ENCODE measurements at regions not wholly inside any gene's neighbourhood (a gene's known extent, or its start where the extent isn't known, plus 50 kb on each side); places are given as distances from the start of the nearest gene placed in this dataset.
"Not testable (repeated sequence)": the region's sequence is repeated elsewhere in the genome, so short reads cannot be mapped to it uniquely, and the experiment has no call there.

GRCh38 chr14:97077687-97078086 lies 280.5 kb downstream of the VRK1 start:
- DNase-seq = no peak

- DNase-seq = no peak
Measured at GRCh38 chr14:97080991-97081390, 283.8 kb downstream of the VRK1 start.

GRCh38 chr14:97095269-97095668 lies 298.1 kb downstream of the VRK1 start:
- DNase-seq = no peak

- DNase-seq = no peak
Measured at GRCh38 chr14:97097296-97097695, 300.1 kb downstream of the VRK1 start.

GRCh38 chr14:97100306-97100705 lies 303.1 kb downstream of the VRK1 start:
- no peak for DNase-seq

GRCh38 chr14:97101561-97101960 lies 304.4 kb downstream of the VRK1 start:
- DNase-seq = no peak

GRCh38 chr14:97104029-97104428 lies 306.8 kb downstream of the VRK1 start:
- DNase-seq = no peak

- DNase-seq = no peak
Measured at GRCh38 chr14:97106166-97106565, 309.0 kb downstream of the VRK1 start.

- DNase-seq = no peak
Measured at GRCh38 chr14:97106609-97107008, 309.4 kb downstream of the VRK1 start.

- DNase-seq = no peak
Measured at GRCh38 chr14:97107080-97107479, 309.9 kb downstream of the VRK1 start.

- no peak for DNase-seq
Measured at GRCh38 chr14:97107760-97108159, 310.6 kb downstream of the VRK1 start.

- DNase-seq = no peak
Measured at GRCh38 chr14:97109234-97109633, 312.1 kb downstream of the VRK1 start.

GRCh38 chr14:97113339-97113738 lies 316.2 kb downstream of the VRK1 start:
- no peak for DNase-seq

GRCh38 chr14:97116546-97116945 lies 319.4 kb downstream of the VRK1 start:
- DNase-seq = no peak

GRCh38 chr14:97117693-97118092 lies 320.5 kb downstream of the VRK1 start:
- no peak for DNase-seq

GRCh38 chr14:97120204-97120603 lies 323.0 kb downstream of the VRK1 start:
- DNase-seq = no peak

GRCh38 chr14:97120611-97121031 lies 323.4 kb downstream of the VRK1 start:
- peak; percentile 37 for DNase-seq

GRCh38 chr14:97129639-97130038 lies 332.5 kb downstream of the VRK1 start:
- no peak for DNase-seq

- DNase-seq = not testable (repeated sequence)
Measured at GRCh38 chr14:97135847-97136246, 338.7 kb downstream of the VRK1 start.

GRCh38 chr14:97137705-97138104 lies 340.5 kb downstream of the VRK1 start:
- no peak for DNase-seq

- no peak for DNase-seq
Measured at GRCh38 chr14:97138801-97139200, 341.6 kb downstream of the VRK1 start.

GRCh38 chr14:97143011-97143410 lies 345.8 kb downstream of the VRK1 start:
- no peak for DNase-seq

- no peak for DNase-seq
Measured at GRCh38 chr14:97143456-97143855, 346.3 kb downstream of the VRK1 start.

GRCh38 chr14:97148021-97148420 lies 350.8 kb downstream of the VRK1 start:
- not testable (repeated sequence) for DNase-seq

- DNase-seq = no peak
Measured at GRCh38 chr14:97149775-97150174, 352.6 kb downstream of the VRK1 start.

- DNase-seq = no peak
Measured at GRCh38 chr14:97153527-97153926, 356.3 kb downstream of the VRK1 start.
